H1 (cell line): ENCODE measurements at regions not wholly inside any gene's neighbourhood (a gene's known extent, or its start where the extent isn't known, plus 50 kb on each side); places are given as distances from the start of the nearest gene placed in this dataset.

ENCODE experiments used
- BCL11A ChIP-seq, 2 experiments: IDR thresholded peaks; one replicate each; pipeline ENCODE4 v1.6.1; 2011; ENCODE audit warnings: low read depth in 2 of 2, low read length in 2 of 2, mild to moderate bottlenecking in 2 of 2
- CHD7 ChIP-seq: fragments of 300-600 bp; sonication (generic); IDR thresholded peaks from 2 replicates; pipeline ENCODE4 v1.7.1; 2012; ENCODE audit warnings: low read length, moderate library complexity, mild to moderate bottlenecking, inconsistent platforms; ENCODE audit not compliant: insufficient replicate concordance
- KDM1A ChIP-seq: fragments of 200-600, 300-600 bp; sonication (generic); IDR thresholded peaks from 2 replicates; pipeline ENCODE4 v1.7.1; 2016; ENCODE audit warnings: mild to moderate bottlenecking, low read length, borderline replicate concordance
- PHF8 ChIP-seq: fragments of 200-600 bp; sonication (generic); conservative IDR thresholded peaks from 2 replicates; pipeline ENCODE4 v1.7.1; 2012; ENCODE audit warnings: low read depth, mild to moderate bottlenecking, inconsistent platforms, low read length, moderate library complexity
- RAD21 ChIP-seq, 2 experiments: IDR thresholded peaks in 1 of 2; conservative IDR thresholded peaks in 1 of 2; 2 replicates each; pipeline ENCODE4 v1.6.1; 2011; ENCODE audit warnings: low read depth in 2 of 2, low read length in 2 of 2, improper control_type of control experiment in 1 of 2, inconsistent platforms in 1 of 2, mild to moderate bottlenecking in 1 of 2, moderate library complexity in 1 of 2
- RNF2 ChIP-seq: fragments of 200-900, 300-1000 bp; sonication (generic); IDR thresholded peaks from 2 replicates; pipeline ENCODE4 v1.7.1; 2016; ENCODE audit warnings: borderline replicate concordance, low read depth, mild to moderate bottlenecking, antibody characterized with exemption, low read length; ENCODE audit not compliant: poor library complexity, severe bottlenecking; ENCODE audit errors: missing control alignments
- SP4 ChIP-seq: IDR thresholded peaks from 2 replicates; pipeline ENCODE4 v1.6.1; 2012; ENCODE audit warnings: low read length, inconsistent platforms
- SUZ12 ChIP-seq: fragments of 200-600 bp; sonication (generic); IDR thresholded peaks from 2 replicates; pipeline ENCODE4 v1.6.1; 2012; ENCODE audit warnings: mild to moderate bottlenecking, inconsistent platforms, low read length, moderate library complexity, mixed read lengths
- USF2 ChIP-seq: IDR thresholded peaks from 2 replicates; pipeline ENCODE4 v1.6.1; 2011; ENCODE audit warnings: low read length, improper control_type of control experiment
- ZNF274 ChIP-seq: IDR thresholded peaks from 2 replicates; pipeline ENCODE4 v1.7.0; 2012; ENCODE audit warnings: low read length, borderline replicate concordance; ENCODE audit errors: extremely low read depth

- TF ChIP-seq CHD7 (peak; percentile 87), KDM1A (peak; percentile 20; the same call in 1 of the 2 replicates), BCL11A (IDR thresholded peaks at IDR 0.05; ENCODE audit: low read depth in 2 of 2, low read length in 2 of 2) (peak; percentile 71 to 72), RNF2 (no peak), USF2 (no peak), ZNF274 (peak; percentile 25; the same call in 1 of the 2 replicates), SUZ12 (no peak), RAD21 (IDR thresholded peaks at IDR 0.05 in 1 of 2, conservative IDR thresholded peaks at IDR 0.05 in 1 of 2; ENCODE audit: low read depth in 2 of 2, low read length in 2 of 2) (peak in 1 of 2 experiments; percentile 14; a peak in 2 of 4 replicates), SP4 (no peak), PHF8 (no peak)
Measured at GRCh38 chr14:56894591-56894991, 84.3 kb upstream of the OTX2 start (continued).
